IMR-90 (cell line): ENCODE measurements at regions not wholly inside any gene's neighbourhood (a gene's known extent, or its start where the extent isn't known, plus 50 kb on each side); places are given as distances from the start of the nearest gene placed in this dataset.
A peak's percentile ranks its signal among the peaks of the same experiment; 100 is the strongest.

Experiments used
- ATAC-seq: fragments of 200-7000 bp; cut with Tn5 transposase; 2 replicates; pipeline ENCODE4 v1.9.1; 2020; ENCODE audit warnings: low read depth, mild to moderate bottlenecking, moderate library complexity
- BruUV-seq: library from RNA; stranded (reverse); fragments of 400-500 nt; replicated peaks from 2 replicates; lab custom pipeline; 2021; lab: Mats Ljungman, UMichigan
- CTCF ChIA-PET: fragments of 300-600 bp; formaldehyde crosslinking; extraction: SDS; loops from one replicate; lab custom pipeline; 2021; ENCODE audit warnings: antibody characterized with exemption; lab: Yijun Ruan, JAX
- POLR2A ChIA-PET: fragments of 300-600 bp; sonication (Branson Sonifier 250); formaldehyde crosslinking; loops from one replicate; lab custom pipeline; 2022; ENCODE audit warnings: antibody characterized with exemption; ENCODE audit not compliant: unreplicated experiment; lab: Charles Lee
- DNase-seq: peaks from one replicate; pipeline ENCODE4 v3.0.0; 2013
- H2AFZ ChIP-seq: replicated peaks from 2 replicates; pipeline ENCODE3; 2013; ENCODE audit warnings: low read length, mild to moderate bottlenecking; ENCODE audit not compliant: poor library complexity
- H2AK5ac ChIP-seq: 2 replicates; pipeline ENCODE4 v1.6.1; 2013; ENCODE audit warnings: low read depth, low read length, inconsistent platforms
- H2AK9ac ChIP-seq: replicated peaks from 2 replicates; pipeline ENCODE3; 2013; ENCODE audit warnings: mild to moderate bottlenecking, low read depth, low read length, moderate library complexity; ENCODE audit not compliant: poor library complexity
- H2BK120ac ChIP-seq: 2 replicates; pipeline ENCODE4 v1.6.1; 2013; ENCODE audit warnings: low read depth, low read length, inconsistent platforms
- H2BK15ac ChIP-seq: 3 replicates; pipeline ENCODE4 v1.6.1; 2013; ENCODE audit warnings: low read depth, low read length, inconsistent platforms
- H2BK20ac ChIP-seq: 2 replicates; pipeline ENCODE4 v1.6.1; 2013; ENCODE audit warnings: low read depth, mild to moderate bottlenecking, inconsistent platforms, low read length, moderate library complexity
- H2BK5ac ChIP-seq: 2 replicates; pipeline ENCODE4 v1.6.1; 2013; ENCODE audit warnings: mild to moderate bottlenecking, low read depth, low read length, inconsistent platforms; ENCODE audit not compliant: poor library complexity, severe bottlenecking
- H3K14ac ChIP-seq: replicated peaks from 2 replicates; pipeline ENCODE4 v1.6.1; 2013; ENCODE audit warnings: low read depth, low read length, inconsistent platforms
- H3K18ac ChIP-seq: 2 replicates; pipeline ENCODE4 v1.6.1; 2013; ENCODE audit warnings: low read depth, low read length, control low read depth
- H3K23ac ChIP-seq: 2 replicates; pipeline ENCODE4 v1.6.1; 2013; ENCODE audit warnings: low read depth, low read length, inconsistent platforms
- H3K27ac ChIP-seq: 2 replicates; pipeline ENCODE4 v1.5.1; 2013; ENCODE audit warnings: mild to moderate bottlenecking, control low read depth, low read length; ENCODE audit not compliant: insufficient read depth
- H3K27me3 ChIP-seq: 2 replicates; pipeline ENCODE4 v1.6.1; 2013; ENCODE audit warnings: low read length; ENCODE audit not compliant: control insufficient read depth, insufficient read depth
- H3K36me3 ChIP-seq: 2 replicates; pipeline ENCODE4 v1.6.1; 2013; ENCODE audit warnings: low read length, mixed read lengths; ENCODE audit not compliant: control insufficient read depth, insufficient read depth
- H3K4ac ChIP-seq: 2 replicates; pipeline ENCODE4 v1.6.1; 2013; ENCODE audit warnings: low read depth, low read length, inconsistent platforms
- H3K4me1 ChIP-seq: 2 replicates; pipeline ENCODE4 v1.6.1; 2013; ENCODE audit warnings: low read length, mixed read lengths; ENCODE audit not compliant: control insufficient read depth, insufficient read depth
- H3K4me2 ChIP-seq: 2 replicates; pipeline ENCODE4 v1.6.1; 2013; ENCODE audit warnings: low read depth, mild to moderate bottlenecking, control low read depth, low read length, moderate library complexity
- H3K4me3 ChIP-seq: 2 replicates; pipeline ENCODE4 v1.5.1; 2013; ENCODE audit warnings: low read depth, mild to moderate bottlenecking, control low read depth, low read length, moderate library complexity; ENCODE audit not compliant: insufficient read depth
- H3K56ac ChIP-seq: 2 replicates; pipeline ENCODE4 v1.6.1; 2013; ENCODE audit warnings: low read length, inconsistent platforms; ENCODE audit not compliant: insufficient read depth; ENCODE audit errors: extremely low read depth
- H3K79me1 ChIP-seq, 2 experiments: 2 replicates each; pipeline ENCODE4 v1.6.1; 2013; ENCODE audit warnings: low read length in 2 of 2, inconsistent platforms in 1 of 2, low read depth in 1 of 2
- H3K9ac ChIP-seq: 2 replicates; pipeline ENCODE4 v1.6.1; 2013; ENCODE audit warnings: low read depth, low read length, control low read depth
- H3K9me1 ChIP-seq: 2 replicates; pipeline ENCODE4 v1.6.1; 2013; ENCODE audit warnings: low read length, inconsistent platforms; ENCODE audit not compliant: insufficient read depth
- H3K9me3 ChIP-seq: 2 replicates; pipeline ENCODE4 v1.6.1; 2013; ENCODE audit warnings: low read length; ENCODE audit not compliant: control insufficient read depth, insufficient read depth
- H4K20me1 ChIP-seq: 2 replicates; pipeline ENCODE4 v1.6.1; 2013; ENCODE audit warnings: low read length, inconsistent platforms; ENCODE audit not compliant: insufficient read depth
- H4K5ac ChIP-seq: 2 replicates; pipeline ENCODE4 v1.6.1; 2013; ENCODE audit warnings: mild to moderate bottlenecking, low read depth, low read length, control low read depth
- H4K8ac ChIP-seq, 2 experiments: 2 replicates each; pipeline ENCODE4 v1.6.1; 2013; ENCODE audit warnings: low read depth in 2 of 2, low read length in 2 of 2, control low read depth in 1 of 2, inconsistent platforms in 1 of 2
- H4K91ac ChIP-seq: 2 replicates; pipeline ENCODE4 v1.6.1; 2013; ENCODE audit warnings: low read depth, low read length, inconsistent platforms; ENCODE audit not compliant: insufficient read depth
- CEBPB ChIP-seq: IDR thresholded peaks from 2 replicates; pipeline ENCODE4 v1.6.1; 2012; ENCODE audit warnings: low read depth, low read length, improper control_type of control experiment
- CHD1 ChIP-seq: IDR thresholded peaks from 2 replicates; pipeline ENCODE4 v1.6.1; 2012; ENCODE audit warnings: low read depth, low read length, improper control_type of control experiment
- CTCF ChIP-seq: conservative IDR thresholded peaks from 2 replicates; pipeline ENCODE4 v1.5.1; 2012; ENCODE audit warnings: mild to moderate bottlenecking, low read depth, low read length, improper control_type of control experiment
- FOS ChIP-seq: fragments of 150-350 bp; IDR thresholded peaks from 2 replicates; pipeline ENCODE4 v1.6.1; 2016; ENCODE audit warnings: low read depth, low read length
- MAFK ChIP-seq: IDR thresholded peaks from 2 replicates; pipeline ENCODE4 v1.6.1; 2012; ENCODE audit warnings: low read depth, low read length, improper control_type of control experiment
- POLR2A ChIP-seq: IDR thresholded peaks from 2 replicates; pipeline ENCODE4 v1.6.1; 2012; ENCODE audit warnings: mild to moderate bottlenecking, low read depth, low read length
- RCOR1 ChIP-seq: IDR thresholded peaks from 2 replicates; pipeline ENCODE4 v1.6.1; 2012; ENCODE audit warnings: mild to moderate bottlenecking, low read length, improper control_type of control experiment; ENCODE audit not compliant: insufficient replicate concordance
- RFX5 ChIP-seq: IDR thresholded peaks from 2 replicates; pipeline ENCODE4 v1.8.0; 2012; ENCODE audit warnings: low read depth, mild to moderate bottlenecking, low read length, moderate library complexity
- whole genome bisulfite sequencing, 2 experiments: methylation state at CpG; one replicate each; pipeline versions ENCODE4 v1.1.5 to v1.1.7; 2013; ENCODE audit warnings: missing lambda C conversion rate in 2 of 2; ENCODE audit not compliant: insufficient read length in 1 of 2; ENCODE audit errors: extremely low coverage in 2 of 2; 5-methylcytosine and 5-hydroxymethylcytosine counted together
- dilution Hi-C: fragments of 300-500 bp; cut with HindIII; formaldehyde crosslinking; loops from one replicate; pipeline ENCODE4 v1.14.3; 2018; ENCODE audit warnings: low sequenced_read_pairs; ENCODE audit not compliant: unreplicated experiment
- in situ Hi-C: fragments of 300-500 bp; cut with MboI; formaldehyde crosslinking; loops from 3 replicates; pipeline ENCODE4 v1.14.3; 2019; ENCODE audit warnings: low sequenced_read_pairs, inconsistent platforms, mixed read lengths
- intact Hi-C: fragments of 100-400 bp; cut with micrococcal nuclease; formaldehyde crosslinking; loops from 2 replicates; pipeline ENCODE4 v1.10.0; 2022

- no CpG with 5 or more reads among the region's 1 CpG for WGBS, 2 experiments
Measured at GRCh38 chr2:61645911-61646310, 107.8 kb upstream of the XPO1 start.

More at GRCh38 chr2:61645911-61646310, 107.8 kb upstream of the XPO1 start:
- H2AK5ac ChIP-seq = peak overlapping the region; percentile 74; the same call in 1 of the 2 replicates
- H3K27ac ChIP-seq = peak overlapping the region; percentile 79; the same call in 1 of the 2 replicates
- H2BK15ac ChIP-seq = peak overlapping the region; percentile 32; the same call in 1 of the 3 replicates
- ChIA-PET POLR2A (no interaction called here), CTCF (no interaction called here)
- no peaks in the 10 kb centered on the region for H3K36me3 ChIP-seq
- peak overlapping the region; percentile 18; the same call in 1 of the 2 replicates for H3K4ac ChIP-seq
- intact Hi-C loops = no loop called here
- peak overlapping the region; percentile 54 to 58 for H4K8ac ChIP-seq
- H2BK20ac ChIP-seq = peak overlapping the region; percentile 36; the same call in 1 of the 2 replicates
- peak overlapping the region; percentile 60; the same call in 1 of the 2 replicates for H3K18ac ChIP-seq
- H3K4me1 ChIP-seq = no peaks in the 10 kb centered on the region
- no peaks in the 10 kb centered on the region for H3K27me3 ChIP-seq
- no peak overlapping the region for H4K91ac ChIP-seq
- no peaks in the 10 kb centered on the region for H4K20me1 ChIP-seq
- no peaks in the 10 kb centered on the region for H3K79me1 ChIP-seq
- dilution Hi-C loops = no loop called here
- peak; percentile 96 for DNase-seq
- no peak overlapping the region for H3K9ac ChIP-seq
- H2BK120ac ChIP-seq = peak overlapping the region; percentile 56; the same call in 1 of the 2 replicates
- peak overlapping the region; percentile 96 for H2BK5ac ChIP-seq
- in situ Hi-C loops = no loop called here
- H3K14ac ChIP-seq = no peak overlapping the region
- no peak overlapping the region for H2AFZ ChIP-seq
- H4K5ac ChIP-seq = no peak overlapping the region; the same call in 1 of the 2 replicates
- no peaks in the 10 kb centered on the region; the same call in 1 of the 2 replicates for H3K9me1 ChIP-seq
- H3K56ac ChIP-seq = no peak overlapping the region
- BruUV-seq = no TSS peak
- H3K9me3 ChIP-seq = 0 out of 2 replicates have a peak, but pooled peaks cover 2% of the 10 kb centered on the region
- no peak overlapping the region for H3K4me3 ChIP-seq
- no peak overlapping the region for H2AK9ac ChIP-seq
- H3K23ac ChIP-seq = no peak overlapping the region
- peak overlapping the region; percentile 34; the same call in 1 of the 2 replicates for H3K4me2 ChIP-seq
- ATAC-seq = peak; percentile 84
- no peak for TF ChIP-seq RCOR1
- no peak for TF ChIP-seq CHD1
- no peak for TF ChIP-seq MAFK
- TF ChIP-seq RFX5 = no peak
- TF ChIP-seq POLR2A = no peak
- TF ChIP-seq CTCF = no peak
- TF ChIP-seq CEBPB = 0 out of 2 replicates have a peak, but pooled peaks have one; percentile 0
- peak; percentile 65 for TF ChIP-seq FOS
